HCEC 1CT (cell line): ENCODE measurements at regions not wholly inside any gene's neighbourhood (a gene's known extent, or its start where the extent isn't known, plus 50 kb on each side); places are given as distances from the start of the nearest gene placed in this dataset.
"Not testable (repeated sequence)": the region's sequence is repeated elsewhere in the genome, so short reads cannot be mapped to it uniquely, and the experiment has no call there.

Source experiments
- DNase-seq: peaks from one replicate; pipeline ENCODE4 v3.0.0-alpha.2; 2017

GRCh38 chr10:4633186-4633585 lies 192.8 kb upstream of the AKR1E2 start:
- DNase-seq = no peak

GRCh38 chr10:4632757-4633156 lies 193.2 kb upstream of the AKR1E2 start:
- no peak for DNase-seq

GRCh38 chr10:4626919-4627318 lies 199.1 kb upstream of the AKR1E2 start:
- no peak for DNase-seq

- DNase-seq = peak; percentile 53
Measured at GRCh38 chr10:4623757-4624420, 202.1 kb upstream of the AKR1E2 start.

- no peak for DNase-seq
Measured at GRCh38 chr10:4623200-4623599, 202.8 kb upstream of the AKR1E2 start.

GRCh38 chr10:4622384-4622783 lies 203.6 kb upstream of the AKR1E2 start:
- no peak for DNase-seq

- no peak for DNase-seq
Measured at GRCh38 chr10:4617589-4617988, 208.4 kb upstream of the AKR1E2 start.

GRCh38 chr10:4615042-4615441 lies 211.0 kb upstream of the AKR1E2 start:
- no peak for DNase-seq

- DNase-seq = no peak
Measured at GRCh38 chr10:4609251-4609650, 216.8 kb upstream of the AKR1E2 start.

- DNase-seq = no peak
Measured at GRCh38 chr10:4607681-4608080, 218.3 kb upstream of the AKR1E2 start.

- DNase-seq = no peak
Measured at GRCh38 chr10:4606856-4607636, 219.0 kb upstream of the AKR1E2 start.

GRCh38 chr10:4602764-4603491 lies 223.1 kb upstream of the AKR1E2 start:
- DNase-seq = no peak

- DNase-seq = no peak
Measured at GRCh38 chr10:4599471-4599870, 226.5 kb upstream of the AKR1E2 start.

GRCh38 chr10:4597898-4598297 lies 228.1 kb upstream of the AKR1E2 start:
- DNase-seq = not testable (repeated sequence)

- no peak for DNase-seq
Measured at GRCh38 chr10:4596951-4597350, 229.1 kb upstream of the AKR1E2 start.

GRCh38 chr10:4595719-4596319 lies 230.2 kb upstream of the AKR1E2 start:
- no peak for DNase-seq

GRCh38 chr10:4590807-4591206 lies 235.2 kb upstream of the AKR1E2 start:
- DNase-seq = no peak

GRCh38 chr10:4588824-4589223 lies 237.2 kb upstream of the AKR1E2 start:
- no peak for DNase-seq

GRCh38 chr10:4587466-4587865 lies 238.5 kb upstream of the AKR1E2 start:
- no peak for DNase-seq

- DNase-seq = no peak
Measured at GRCh38 chr10:4586776-4587175, 239.2 kb upstream of the AKR1E2 start.

GRCh38 chr10:4581929-4582328 lies 244.1 kb upstream of the AKR1E2 start:
- DNase-seq = no peak

GRCh38 chr10:4579844-4580243 lies 246.2 kb upstream of the AKR1E2 start:
- no peak for DNase-seq

GRCh38 chr10:4576206-4576605 lies 249.8 kb upstream of the AKR1E2 start:
- DNase-seq = no peak

GRCh38 chr10:4569151-4569550 lies 256.9 kb upstream of the AKR1E2 start:
- no peak for DNase-seq
